H1 (cell line): ENCODE measurements at regions not wholly inside any gene's neighbourhood (a gene's known extent, or its start where the extent isn't known, plus 50 kb on each side); places are given as distances from the start of the nearest gene placed in this dataset.
A peak's percentile ranks its signal among the peaks of the same experiment; 100 is the strongest.

ENCODE experiments used
- CTCF ChIA-PET: fragments of 300-600 bp; sonication (Branson Sonifier 250); formaldehyde crosslinking; loops from one replicate; lab custom pipeline; 2021; ENCODE audit not compliant: partially characterized antibody; lab: Charles Lee
- POLR2A ChIA-PET: fragments of 300-600 bp; sonication (Branson Sonifier 250); formaldehyde crosslinking; loops from one replicate; lab custom pipeline; 2021; ENCODE audit warnings: inconsistent platforms; ENCODE audit not compliant: partially characterized antibody; lab: Charles Lee
- DNase-seq, 2 experiments: peaks; one replicate each; pipeline versions ENCODE4 v3.0.0 to v3.0.0-alpha.2; 2010 to 2022; ENCODE audit warnings: low spot score in 2 of 2, low read depth in 1 of 2, mixed read lengths in 1 of 2
- FAIRE-seq: peaks from 2 replicates; lab custom pipeline; 2011; peaks lifted over from hg19 to GRCh38; lab: Jason Lieb, UNC
- H2AFZ ChIP-seq: 2 replicates; pipeline ENCODE4 v1.8.1; 2012; ENCODE audit warnings: low read length, inconsistent platforms
- H2AK5ac ChIP-seq: 2 replicates; pipeline ENCODE4 v1.6.1; 2013; ENCODE audit warnings: low read depth, low read length
- H2BK120ac ChIP-seq: replicated peaks from 2 replicates; pipeline ENCODE3; 2013; ENCODE audit warnings: low read depth, low read length, inconsistent platforms
- H2BK12ac ChIP-seq: 2 replicates; pipeline ENCODE4 v1.6.1; 2013; ENCODE audit warnings: low read depth, low read length
- H2BK15ac ChIP-seq: 2 replicates; pipeline ENCODE4 v1.6.1; 2013; ENCODE audit warnings: low read length
- H2BK20ac ChIP-seq: 2 replicates; pipeline ENCODE4 v1.6.1; 2013; ENCODE audit warnings: low read length
- H2BK5ac ChIP-seq: 2 replicates; pipeline ENCODE4 v1.6.1; 2013; ENCODE audit warnings: low read depth, low read length
- H3K14ac ChIP-seq: 2 replicates; pipeline ENCODE4 v1.6.1; 2013; ENCODE audit warnings: inconsistent platforms; ENCODE audit not compliant: insufficient read length
- H3K18ac ChIP-seq: 2 replicates; pipeline ENCODE4 v1.6.1; 2013; ENCODE audit warnings: low read length; ENCODE audit errors: extremely low read depth
- H3K23ac ChIP-seq: 2 replicates; pipeline ENCODE4 v1.6.1; 2013; ENCODE audit warnings: inconsistent platforms; ENCODE audit not compliant: insufficient read length
- H3K23me2 ChIP-seq: 2 replicates; pipeline ENCODE4 v1.6.1; 2013; ENCODE audit warnings: low read depth, low read length
- H3K27ac ChIP-seq: 2 replicates; pipeline ENCODE4 v1.6.1; 2011; ENCODE audit warnings: low read depth, low read length, inconsistent platforms
- H3K27me3 ChIP-seq, 4 experiments: replicated peaks in 1 of 4; 1 replicate in 1 of 4; 2 replicates in 3 of 4; pipeline versions ENCODE4 v1.6.1 to v1.8.1; 2011 to 2013; ENCODE audit warnings: low read length in 3 of 4, mild to moderate bottlenecking in 3 of 4, inconsistent platforms in 2 of 4, mixed read lengths in 2 of 4, moderate library complexity in 1 of 4; ENCODE audit not compliant: control insufficient read depth in 3 of 4, insufficient read depth in 3 of 4; ENCODE audit errors: extremely low read depth in 1 of 4
- H3K36me3 ChIP-seq, 4 experiments: 2 replicates each; pipeline versions ENCODE4 v1.6.1 to v1.8.1; 2011 to 2013; ENCODE audit warnings: mild to moderate bottlenecking in 4 of 4, low read length in 3 of 4, moderate library complexity in 2 of 4, control low read depth in 1 of 4, inconsistent platforms in 1 of 4; ENCODE audit not compliant: insufficient read depth in 4 of 4, control insufficient read depth in 2 of 4
- H3K4ac ChIP-seq: replicated peaks from 2 replicates; pipeline ENCODE3; 2013; ENCODE audit warnings: low read length, low read depth, mixed read lengths, inconsistent platforms; ENCODE audit not compliant: insufficient read length
- H3K4me1 ChIP-seq, 4 experiments: replicated peaks in 1 of 4; 1 replicate in 1 of 4; 2 replicates in 3 of 4; pipeline versions ENCODE4 v1.6.1 to v1.8.1; 2011 to 2013; ENCODE audit warnings: low read length in 3 of 4, inconsistent platforms in 2 of 4, mixed read lengths in 1 of 4; ENCODE audit not compliant: insufficient read depth in 4 of 4, control insufficient read depth in 3 of 4
- H3K4me2 ChIP-seq, 2 experiments: 2 replicates each; pipeline versions ENCODE4 v1.6.1 to v1.8.1; 2011 to 2013; ENCODE audit warnings: low read depth in 2 of 2, low read length in 2 of 2, control low read depth in 1 of 2, inconsistent platforms in 1 of 2, mild to moderate bottlenecking in 1 of 2; ENCODE audit not compliant: insufficient read depth in 1 of 2
- H3K4me3 ChIP-seq, 4 experiments: fragments of 200-600, 300-600 bp in 1 of 4; sonication (generic), shearing (Covaris generic), sonication (Bioruptor Twin) in 1 of 4; 2 replicates each; pipeline versions ENCODE4 v1.5.1 to v1.8.1; 2011 to 2016; ENCODE audit warnings: low read length in 4 of 4, low read depth in 3 of 4, control low read depth in 2 of 4, inconsistent platforms in 2 of 4, mild to moderate bottlenecking in 2 of 4, mixed read lengths in 1 of 4, moderate library complexity in 1 of 4; ENCODE audit not compliant: insufficient read depth in 2 of 4; ENCODE audit errors: extremely low read depth in 1 of 4
- H3K56ac ChIP-seq: replicated peaks from 2 replicates; pipeline ENCODE3; 2013; ENCODE audit warnings: low read depth, mild to moderate bottlenecking, mixed read lengths, low read length, inconsistent platforms; ENCODE audit not compliant: insufficient read length
- H3K79me1 ChIP-seq: 2 replicates; pipeline ENCODE4 v1.6.1; 2013; ENCODE audit warnings: low read depth, low read length, control low read depth
- H3K79me2 ChIP-seq, 2 experiments: 2 replicates each; pipeline versions ENCODE4 v1.6.1 to v1.8.1; 2012 to 2013; ENCODE audit warnings: low read length in 2 of 2, mild to moderate bottlenecking in 2 of 2, inconsistent platforms in 1 of 2; ENCODE audit not compliant: insufficient read depth in 2 of 2, control insufficient read depth in 1 of 2
- H3K9ac ChIP-seq, 4 experiments: replicated peaks in 1 of 4; 1 replicate in 1 of 4; 2 replicates in 3 of 4; pipeline versions ENCODE4 v1.6.1 to v1.8.1; 2011 to 2013; ENCODE audit warnings: low read depth in 3 of 4, low read length in 3 of 4, control low read depth in 2 of 4, mild to moderate bottlenecking in 2 of 4, moderate library complexity in 2 of 4, inconsistent platforms in 1 of 4; ENCODE audit errors: extremely low read depth in 1 of 4
- H3K9me3 ChIP-seq, 2 experiments: 2 replicates each; pipeline versions ENCODE4 v1.6.1 to v1.8.1; 2012 to 2013; ENCODE audit warnings: mild to moderate bottlenecking in 2 of 2, moderate library complexity in 2 of 2, control low read depth in 1 of 2, inconsistent platforms in 1 of 2, low read depth in 1 of 2, low read length in 1 of 2, mixed read lengths in 1 of 2; ENCODE audit not compliant: insufficient read depth in 2 of 2
- H4K20me1 ChIP-seq, 2 experiments: replicated peaks in 1 of 2; 2 replicates each; pipeline versions ENCODE3 to v1.8.1; 2011 to 2013; ENCODE audit warnings: inconsistent platforms in 2 of 2, low read length in 2 of 2, mild to moderate bottlenecking in 1 of 2; ENCODE audit not compliant: insufficient read depth in 2 of 2, control insufficient read depth in 1 of 2
- H4K5ac ChIP-seq: 2 replicates; pipeline ENCODE4 v1.6.1; 2013; ENCODE audit warnings: low read length, low read depth, mixed read lengths, inconsistent platforms; ENCODE audit not compliant: insufficient read length
- H4K8ac ChIP-seq: 2 replicates; pipeline ENCODE4 v1.8.0; 2013; ENCODE audit warnings: mild to moderate bottlenecking, moderate library complexity, low read length, inconsistent platforms; ENCODE audit not compliant: insufficient read depth; ENCODE audit errors: extremely low read depth
- H4K91ac ChIP-seq: replicated peaks from 2 replicates; pipeline ENCODE3; 2013; ENCODE audit warnings: low read length, mixed read lengths, inconsistent platforms; ENCODE audit not compliant: insufficient read length
- ASH2L ChIP-seq: fragments of 200-600, 300-600 bp; sonication (generic); IDR thresholded peaks from one replicate; pipeline ENCODE4 v1.7.1; 2017; ENCODE audit warnings: low read length
- FOSL1 ChIP-seq: IDR thresholded peaks from 2 replicates; pipeline ENCODE4 v1.6.1; 2011; ENCODE audit warnings: mild to moderate bottlenecking, low read depth, low read length, moderate library complexity; ENCODE audit not compliant: insufficient read depth
- JUN ChIP-seq: IDR thresholded peaks from 2 replicates; pipeline ENCODE4 v1.6.1; 2011; ENCODE audit warnings: low read depth, mild to moderate bottlenecking, improper control_type of control experiment, low read length
- JUND ChIP-seq: IDR thresholded peaks from 2 replicates; pipeline ENCODE4 v1.6.1; 2011; ENCODE audit warnings: mild to moderate bottlenecking, improper control_type of control experiment, low read length
- RBBP5 ChIP-seq: IDR thresholded peaks from 2 replicates; pipeline ENCODE4 v1.7.1; 2012; ENCODE audit warnings: low read depth, mild to moderate bottlenecking, inconsistent platforms, low read length, moderate library complexity, borderline replicate concordance
- RXRA ChIP-seq: IDR thresholded peaks from 2 replicates; pipeline ENCODE4 v1.6.1; 2011; ENCODE audit warnings: low read depth, mild to moderate bottlenecking, low read length, moderate library complexity; ENCODE audit not compliant: insufficient read depth
- SIX5 ChIP-seq: IDR thresholded peaks from 2 replicates; pipeline ENCODE4 v1.6.1; 2011; ENCODE audit warnings: mild to moderate bottlenecking, low read depth, low read length
- SRF ChIP-seq: IDR thresholded peaks from 2 replicates; pipeline ENCODE4 v1.6.1; 2011; ENCODE audit warnings: mild to moderate bottlenecking, low read depth, low read length, moderate library complexity
- TAF7 ChIP-seq: optimal IDR thresholded peaks from 2 replicates; pipeline ENCODE3; 2011; ENCODE audit warnings: low read depth, mild to moderate bottlenecking, inconsistent platforms, low read length, moderate library complexity, borderline replicate concordance
- WGBS, 2 experiments: shearing (Covaris generic) in 1 of 2; methylation state at CpG; one replicate each; pipeline versions ENCODE4 v1.1.6 to v1.1.7; 2013 to 2015; ENCODE audit warnings: low lambda C conversion rate in 2 of 2, mixed read lengths in 2 of 2, inconsistent platforms in 1 of 2, low coverage in 1 of 2, missing lambda C conversion rate in 1 of 2; ENCODE audit not compliant: insufficient replicate concordance in 2 of 2, insufficient coverage in 1 of 2, insufficient read length in 1 of 2; ENCODE audit errors: extremely low coverage in 1 of 2, missing lambda C conversion rate in 1 of 2; 5-methylcytosine and 5-hydroxymethylcytosine counted together

- Histone ChIP-seq H2BK12ac (no peak overlapping the region), H3K27me3 (no peaks in the 10 kb centered on the region), H3K23me2 (no peaks in the 10 kb centered on the region; the same call in 1 of the 2 replicates), H3K56ac (no peak overlapping the region), H3K23ac (no peak overlapping the region), H3K14ac (no peak overlapping the region), H2BK15ac (no peak overlapping the region), H4K91ac (no peak overlapping the region), H4K8ac (no peak overlapping the region), H2BK5ac (no peak overlapping the region), H2BK120ac (no peak overlapping the region), H3K79me1 (no peaks in the 10 kb centered on the region), H3K79me2 (no peaks in the 10 kb centered on the region), H3K36me3 (no peaks in the 10 kb centered on the region), H3K4me1 (peaks cover 0 to 2% (median 0%) of the 10 kb centered on the region in 4 experiments; a peak in 1 of 7 replicates), H3K27ac (no peak overlapping the region), H3K4me3 (no peak overlapping the region), H3K9me3 (no peaks in the 10 kb centered on the region; a peak in 1 of 4 replicates)
- CTCF ChIA-PET, result no interaction called here
- 88% methylated on average over 4 of the region's 4 CpGs; no CpG with 5 or more reads in 1 of the 2 experiments for WGBS, 2 experiments
- no peak for FAIRE-seq
- TF ChIP-seq RXRA, result no peak
- TF ChIP-seq ASH2L, result no peak
- no peak for TF ChIP-seq SRF
- TF ChIP-seq SIX5, result no peak
- no peak for TF ChIP-seq JUND
- no peak for TF ChIP-seq TAF7
- no peak for TF ChIP-seq RBBP5
- no peak for TF ChIP-seq JUN
- no peak for TF ChIP-seq FOSL1
- TF ChIP-seq, all 59 proteins: peak for 0
- Histone ChIP-seq H3K9ac (no peak overlapping the region), H2AFZ (peak overlapping the region; percentile 60; the same call in 1 of the 2 replicates), H2BK20ac (no peak overlapping the region), H3K4me2 (no peak overlapping the region), H3K4ac (no peak overlapping the region), H4K5ac (no peak overlapping the region), H3K18ac (no peak overlapping the region), H4K20me1 (no peaks in the 10 kb centered on the region), H2AK5ac (no peak overlapping the region)
- no peak for DNase-seq
- POLR2A ChIA-PET, result no interaction called here
Observed at GRCh38 chr2:187075199-187075635, 226.2 kb upstream of the ZSWIM2 start.
